GM12891 (cell line): ENCODE measurements at regions not wholly inside any gene's neighbourhood (a gene's known extent, or its start where the extent isn't known, plus 50 kb on each side); places are given as distances from the start of the nearest gene placed in this dataset.

Experiments
- POLR2A ChIP-seq: IDR thresholded peaks from 2 replicates; pipeline ENCODE4 v1.6.1; 2011; ENCODE audit warnings: low read depth, low read length, control low read depth
- POLR2AphosphoS5 ChIP-seq: IDR thresholded peaks from 2 replicates; pipeline ENCODE4 v1.6.1; 2011; ENCODE audit warnings: low read depth, low read length, control low read depth
- POU2F2 ChIP-seq: IDR thresholded peaks from 2 replicates; pipeline ENCODE4 v1.6.1; 2011; ENCODE audit warnings: low read depth, mild to moderate bottlenecking, control low read depth, low read length, moderate library complexity
- SPI1 ChIP-seq: IDR thresholded peaks from 2 replicates; pipeline ENCODE4 v1.6.1; 2011; ENCODE audit warnings: low read depth, low read length, control low read depth
- TAF1 ChIP-seq: IDR thresholded peaks from 2 replicates; pipeline ENCODE4 v1.6.1; 2011; ENCODE audit warnings: low read depth, low read length, control low read depth

GRCh38 chr17:14747603-14747950 lies 446.7 kb downstream of the HS3ST3B1 start:
- TF ChIP-seq POLR2AphosphoS5 (no peak), POLR2A (no peak), TAF1 (no peak), SPI1 (no peak), POU2F2 (no peak)
